Nephron (organoid): ENCODE measurements at regions not wholly inside any gene's neighbourhood (a gene's known extent, or its start where the extent isn't known, plus 50 kb on each side); places are given as distances from the start of the nearest gene placed in this dataset.

Experiments
- H3K27ac Mint-ChIP-seq, 3 experiments: 2 replicates each; pipeline ENCODE4 v1.8.0; 2020; ENCODE audit warnings: mixed read lengths in 3 of 3, mild to moderate bottlenecking in 2 of 3, moderate library complexity in 1 of 3
- H3K27me3 Mint-ChIP-seq: 2 replicates; pipeline ENCODE4 v1.8.0; 2021; ENCODE audit warnings: low read depth, mild to moderate bottlenecking, moderate library complexity, mixed read lengths
- H3K36me3 Mint-ChIP-seq: 2 replicates; pipeline ENCODE4 v1.8.0; 2020; ENCODE audit warnings: low read depth, mixed read lengths
- H3K4me1 Mint-ChIP-seq: 2 replicates; pipeline ENCODE4 v1.8.0; 2020; ENCODE audit warnings: mixed read lengths
- H3K4me3 Mint-ChIP-seq, 3 experiments: 2 replicates each; pipeline ENCODE4 v1.8.0; 2020; ENCODE audit warnings: mild to moderate bottlenecking in 3 of 3, mixed read lengths in 3 of 3, moderate library complexity in 2 of 3
- H3K9me3 Mint-ChIP-seq: 2 replicates; pipeline ENCODE4 v1.8.0; 2020; ENCODE audit warnings: mixed read lengths
- CTCF ChIP-seq, 3 experiments: fragments of 200-600 bp; sonication (generic); IDR thresholded peaks; one replicate each; pipeline ENCODE4 v1.5.0; 2021; ENCODE audit warnings: antibody characterized with exemption in 3 of 3; ENCODE audit not compliant: unreplicated experiment in 3 of 3

GRCh38 chr21:16751695-16752474, 761.0 kb upstream of the CXADR start:
- Mint-ChIP-seq H3K4me3 (no peak overlapping the region), H3K27ac (peak overlapping the region; percentile 59 to 98 (median 84)), H3K9me3 (peaks cover 12% of the 10 kb centered on the region), H3K27me3 (no peaks in the 10 kb centered on the region), H3K4me1 (peaks cover 32% of the 10 kb centered on the region), H3K36me3 (no peaks in the 10 kb centered on the region)
- no peak for TF ChIP-seq CTCF (IDR thresholded peaks at IDR 0.05; ENCODE audit: unreplicated experiment in 3 of 3)

GRCh38 chr21:16752475-16752857, 760.4 kb upstream of the CXADR start:
- H3K4me1 Mint-ChIP-seq, result peaks cover 32% of the 10 kb centered on the region
- H3K27ac Mint-ChIP-seq, result peak overlapping the region; percentile 59 to 98 (median 84)
- H3K27me3 Mint-ChIP-seq, result no peaks in the 10 kb centered on the region
- TF ChIP-seq CTCF (IDR thresholded peaks at IDR 0.05; ENCODE audit: unreplicated experiment in 3 of 3), result no peak
- peaks cover 15% of the 10 kb centered on the region for H3K9me3 Mint-ChIP-seq
- no peak overlapping the region for H3K4me3 Mint-ChIP-seq
- H3K36me3 Mint-ChIP-seq, result no peaks in the 10 kb centered on the region

- Mint-ChIP-seq H3K4me1 (peaks cover 27% of the 10 kb centered on the region), H3K27ac (no peak overlapping the region), H3K27me3 (no peaks in the 10 kb centered on the region), H3K36me3 (no peaks in the 10 kb centered on the region), H3K9me3 (peaks cover 15% of the 10 kb centered on the region), H3K4me3 (no peak overlapping the region)
- TF ChIP-seq CTCF (IDR thresholded peaks at IDR 0.05; ENCODE audit: unreplicated experiment in 3 of 3), result no peak
Observed at GRCh38 chr21:16755061-16755460, 757.8 kb upstream of the CXADR start.

- TF ChIP-seq CTCF (IDR thresholded peaks at IDR 0.05; ENCODE audit: unreplicated experiment in 3 of 3), result no peak
- Mint-ChIP-seq H3K4me3 (no peak overlapping the region), H3K27ac (peak overlapping the region in 1 of 3 experiments; percentile 1), H3K4me1 (peaks cover 10% of the 10 kb centered on the region), H3K27me3 (no peaks in the 10 kb centered on the region), H3K36me3 (no peaks in the 10 kb centered on the region), H3K9me3 (peaks cover 7% of the 10 kb centered on the region)
Observed at GRCh38 chr21:16767201-16767600, 745.6 kb upstream of the CXADR start.

GRCh38 chr21:16768096-16768495, 744.7 kb upstream of the CXADR start:
- Mint-ChIP-seq H3K9me3 (peaks cover 5% of the 10 kb centered on the region), H3K4me3 (no peak overlapping the region), H3K27me3 (no peaks in the 10 kb centered on the region), H3K27ac (peak overlapping the region in 1 of 3 experiments; percentile 1), H3K4me1 (peaks cover 11% of the 10 kb centered on the region), H3K36me3 (no peaks in the 10 kb centered on the region)
- no peak for TF ChIP-seq CTCF (IDR thresholded peaks at IDR 0.05; ENCODE audit: unreplicated experiment in 3 of 3)

- Mint-ChIP-seq H3K36me3 (no peaks in the 10 kb centered on the region), H3K4me3 (no peak overlapping the region), H3K27me3 (no peaks in the 10 kb centered on the region), H3K27ac (no peak overlapping the region), H3K9me3 (no peaks in the 10 kb centered on the region), H3K4me1 (peaks cover 20% of the 10 kb centered on the region)
- TF ChIP-seq CTCF (IDR thresholded peaks at IDR 0.05; ENCODE audit: unreplicated experiment in 3 of 3), result no peak
Observed at GRCh38 chr21:16770266-16770665, 742.6 kb upstream of the CXADR start.
